Natural killer cell (primary cell): ENCODE measurements at regions not wholly inside any gene's neighbourhood (a gene's known extent, or its start where the extent isn't known, plus 50 kb on each side); places are given as distances from the start of the nearest gene placed in this dataset.

Experiments
- ATAC-seq, 3 donors: fragments of 150-1000 bp in 2 of 3; fragments of 200-7000 bp in 1 of 3; cut with Tn5 transposase; 1 replicate in 1 of 3; 2 replicates in 2 of 3; pipeline ENCODE4 v1.10.0; 2021; ENCODE audit warnings: mild to moderate bottlenecking in 2 of 3, moderate library complexity in 2 of 3
- DNase-seq, 2 donors: peaks; one replicate each; pipeline versions ENCODE4 v3.0.0 to v3.0.0-alpha.2; 2013 to 2021; ENCODE audit warnings: mixed read lengths in 1 of 2
- H3K27ac ChIP-seq: one replicate; pipeline ENCODE4 v1.5.1; 2013; ENCODE audit warnings: mild to moderate bottlenecking, low read length
- H3K27me3 ChIP-seq: one replicate; pipeline ENCODE4 v1.6.1; 2013; ENCODE audit warnings: low read length; ENCODE audit not compliant: control insufficient read depth, insufficient read depth
- H3K36me3 ChIP-seq: one replicate; pipeline ENCODE4 v1.6.1; 2013; ENCODE audit warnings: low read length; ENCODE audit not compliant: control insufficient read depth, insufficient read depth
- H3K4me1 ChIP-seq: one replicate; pipeline ENCODE4 v1.6.1; 2013; ENCODE audit warnings: low read length; ENCODE audit not compliant: control insufficient read depth, insufficient read depth
- H3K4me3 ChIP-seq: one replicate; pipeline ENCODE4 v1.5.1; 2013; ENCODE audit warnings: low read length
- H3K9me3 ChIP-seq: one replicate; pipeline ENCODE4 v1.6.1; 2013; ENCODE audit warnings: low read length; ENCODE audit not compliant: control insufficient read depth, insufficient read depth
- H3K27ac Mint-ChIP-seq, 2 donors: one replicate each; pipeline ENCODE4 v1.8.0; 2022; ENCODE audit warnings: mild to moderate bottlenecking in 2 of 2, mixed read lengths in 2 of 2, moderate library complexity in 1 of 2
- H3K27me3 Mint-ChIP-seq, 2 donors: one replicate each; pipeline ENCODE4 v1.8.0; 2022; ENCODE audit warnings: low read depth in 2 of 2, mixed read lengths in 2 of 2
- H3K36me3 Mint-ChIP-seq: one replicate; pipeline ENCODE4 v1.8.0; 2022; ENCODE audit warnings: mixed read lengths
- H3K4me1 Mint-ChIP-seq, 2 donors: one replicate each; pipeline ENCODE4 v1.8.0; 2022; ENCODE audit warnings: mixed read lengths in 2 of 2
- H3K4me3 Mint-ChIP-seq: one replicate; pipeline ENCODE4 v1.8.0; 2022; ENCODE audit warnings: mild to moderate bottlenecking, moderate library complexity, mixed read lengths
- H3K9me3 Mint-ChIP-seq, 2 donors: one replicate each; pipeline ENCODE4 v1.8.0; 2022; ENCODE audit warnings: mixed read lengths in 2 of 2
- CTCF ChIP-seq: fragments of 200-600 bp; IDR thresholded peaks from one replicate; pipeline ENCODE4 v1.8.0; 2022; ENCODE audit warnings: antibody characterized with exemption
- WGBS: methylation state at CpG from one replicate; pipeline ENCODE4 v1.1.7; 2013; ENCODE audit warnings: missing lambda C conversion rate; ENCODE audit not compliant: insufficient coverage; 5-methylcytosine and 5-hydroxymethylcytosine counted together
- intact Hi-C: fragments of 100-400 bp; cut with micrococcal nuclease; formaldehyde crosslinking; loops from one replicate; pipeline ENCODE4 v1.14.2; 2022

- no peak for ATAC-seq
- Histone ChIP-seq H3K4me1 (no peaks in the 10 kb centered on the region), H3K4me3 (no peak overlapping the region), H3K27me3 (no peaks in the 10 kb centered on the region), H3K27ac (no peak overlapping the region), H3K9me3 (no peaks in the 10 kb centered on the region), H3K36me3 (no peaks in the 10 kb centered on the region)
- H3K9me3 Mint-ChIP-seq, result peaks cover 7% of the 10 kb centered on the region in 2 donors
- H3K4me3 Mint-ChIP-seq, result no peak overlapping the region
- H3K4me1 Mint-ChIP-seq, result no peaks in the 10 kb centered on the region
- no peak for TF ChIP-seq CTCF
- no peak overlapping the region for H3K27ac Mint-ChIP-seq
- intact Hi-C loops, result no loop called here
- WGBS, result no CpG with 5 or more reads among the region's 2 CpGs
- H3K36me3 Mint-ChIP-seq, result no peaks in the 10 kb centered on the region
- no peaks in the 10 kb centered on the region for H3K27me3 Mint-ChIP-seq
- no peak for DNase-seq
Measured at GRCh38 chr4:181162266-181162665, 1080.9 kb upstream of the TENM3 start.

- Histone ChIP-seq H3K27ac (no peak overlapping the region), H3K36me3 (no peaks in the 10 kb centered on the region), H3K27me3 (no peaks in the 10 kb centered on the region), H3K4me1 (no peaks in the 10 kb centered on the region), H3K9me3 (no peaks in the 10 kb centered on the region), H3K4me3 (no peak overlapping the region)
- Mint-ChIP-seq H3K4me3 (no peak overlapping the region), H3K36me3 (no peaks in the 10 kb centered on the region), H3K27me3 (no peaks in the 10 kb centered on the region), H3K27ac (no peak overlapping the region), H3K9me3 (peaks cover 7% of the 10 kb centered on the region in 2 donors), H3K4me1 (no peaks in the 10 kb centered on the region)
- no peak for ATAC-seq
- WGBS, result 84% methylated on average over 4 of the region's 6 CpGs
- intact Hi-C loops, result no loop called here
- DNase-seq, result no peak
- TF ChIP-seq CTCF, result no peak
Measured at GRCh38 chr4:181162676-181163075, 1080.5 kb upstream of the TENM3 start.

- Histone ChIP-seq H3K27me3 (no peaks in the 10 kb centered on the region), H3K4me1 (no peaks in the 10 kb centered on the region), H3K27ac (no peak overlapping the region), H3K36me3 (no peaks in the 10 kb centered on the region), H3K4me3 (no peak overlapping the region), H3K9me3 (no peaks in the 10 kb centered on the region)
- Mint-ChIP-seq H3K9me3 (peaks cover 0 to 5% of the 10 kb centered on the region in 2 donors), H3K27ac (no peak overlapping the region), H3K27me3 (no peaks in the 10 kb centered on the region), H3K36me3 (no peaks in the 10 kb centered on the region), H3K4me1 (no peaks in the 10 kb centered on the region), H3K4me3 (no peak overlapping the region)
- no peak for ATAC-seq
- 67% methylated on average over 1 of the region's 6 CpGs for WGBS
- intact Hi-C loops, result no loop called here
- no peak for TF ChIP-seq CTCF
- no peak for DNase-seq
Measured at GRCh38 chr4:181166742-181167399, 1076.3 kb upstream of the TENM3 start.
